GM20000 (cell line): ENCODE measurements at regions not wholly inside any gene's neighbourhood (a gene's known extent, or its start where the extent isn't known, plus 50 kb on each side); places are given as distances from the start of the nearest gene placed in this dataset.

Experiments used
- DNase-seq: peaks from one replicate; pipeline ENCODE4 v3.0.0; 2012; ENCODE audit warnings: low spot score
- TF ChIP-seq, protein P1 (sequence below): IDR thresholded peaks from 2 replicates; pipeline ENCODE4 v1.5.1; 2012; ENCODE audit warnings: mild to moderate bottlenecking, control low read depth; ENCODE audit errors: extremely low read depth, missing control alignments

DNA sequence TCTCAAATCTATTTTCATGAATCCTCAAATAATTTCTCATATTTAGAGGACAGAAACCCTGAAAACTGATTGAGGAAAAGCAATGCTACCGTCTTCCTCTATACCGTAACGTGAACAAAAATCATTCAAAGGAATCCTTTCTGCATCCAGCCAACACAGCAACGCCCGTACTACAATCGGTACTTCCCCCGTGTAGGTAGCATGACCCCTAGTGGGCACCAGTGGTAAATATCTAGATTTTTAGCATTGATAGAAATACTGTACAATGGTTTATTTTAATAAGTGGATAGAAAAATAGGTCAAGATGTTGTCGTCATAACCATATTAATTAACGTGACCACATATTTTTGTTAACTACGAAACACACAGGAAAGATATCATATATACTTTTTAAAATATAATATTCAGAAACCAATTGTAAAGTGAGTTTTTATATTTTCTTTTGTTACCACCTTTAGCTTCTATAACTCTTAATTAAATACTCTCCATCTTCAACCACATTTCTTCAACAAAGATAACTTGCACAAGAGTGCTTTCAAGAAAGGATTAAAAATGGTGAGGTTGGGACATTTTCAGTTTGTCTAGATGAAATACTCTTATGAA lies 194.1 kb downstream of the SS18 start:
- TF ChIP-seq, protein P1, sequence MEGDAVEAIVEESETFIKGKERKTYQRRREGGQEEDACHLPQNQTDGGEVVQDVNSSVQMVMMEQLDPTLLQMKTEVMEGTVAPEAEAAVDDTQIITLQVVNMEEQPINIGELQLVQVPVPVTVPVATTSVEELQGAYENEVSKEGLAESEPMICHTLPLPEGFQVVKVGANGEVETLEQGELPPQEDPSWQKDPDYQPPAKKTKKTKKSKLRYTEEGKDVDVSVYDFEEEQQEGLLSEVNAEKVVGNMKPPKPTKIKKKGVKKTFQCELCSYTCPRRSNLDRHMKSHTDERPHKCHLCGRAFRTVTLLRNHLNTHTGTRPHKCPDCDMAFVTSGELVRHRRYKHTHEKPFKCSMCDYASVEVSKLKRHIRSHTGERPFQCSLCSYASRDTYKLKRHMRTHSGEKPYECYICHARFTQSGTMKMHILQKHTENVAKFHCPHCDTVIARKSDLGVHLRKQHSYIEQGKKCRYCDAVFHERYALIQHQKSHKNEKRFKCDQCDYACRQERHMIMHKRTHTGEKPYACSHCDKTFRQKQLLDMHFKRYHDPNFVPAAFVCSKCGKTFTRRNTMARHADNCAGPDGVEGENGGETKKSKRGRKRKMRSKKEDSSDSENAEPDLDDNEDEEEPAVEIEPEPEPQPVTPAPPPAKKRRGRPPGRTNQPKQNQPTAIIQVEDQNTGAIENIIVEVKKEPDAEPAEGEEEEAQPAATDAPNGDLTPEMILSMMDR, result peak; percentile 64
- peak; percentile 58 for DNase-seq

DNA sequence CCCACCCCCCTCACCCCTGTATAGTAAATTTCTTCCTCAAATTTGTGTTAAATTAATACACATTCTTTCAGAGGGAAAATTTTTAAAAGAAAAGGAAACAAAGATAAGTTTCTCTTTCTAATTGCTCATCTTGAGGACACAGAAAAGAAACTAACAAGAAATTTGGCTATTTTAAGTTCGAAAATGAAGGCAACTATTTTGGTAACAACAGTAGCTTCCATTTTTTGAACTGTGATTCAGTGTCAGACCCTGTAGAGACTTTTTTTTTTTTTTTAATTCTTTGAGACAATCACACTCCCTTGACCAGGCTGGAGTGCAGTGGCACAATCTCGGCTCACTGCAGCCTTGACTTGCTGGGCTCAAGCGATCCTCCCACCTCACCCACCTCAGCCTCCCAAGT lies 194.9 kb downstream of the SS18 start:
- DNase-seq, result no peak
- TF ChIP-seq, protein P1, result no peak

DNA sequence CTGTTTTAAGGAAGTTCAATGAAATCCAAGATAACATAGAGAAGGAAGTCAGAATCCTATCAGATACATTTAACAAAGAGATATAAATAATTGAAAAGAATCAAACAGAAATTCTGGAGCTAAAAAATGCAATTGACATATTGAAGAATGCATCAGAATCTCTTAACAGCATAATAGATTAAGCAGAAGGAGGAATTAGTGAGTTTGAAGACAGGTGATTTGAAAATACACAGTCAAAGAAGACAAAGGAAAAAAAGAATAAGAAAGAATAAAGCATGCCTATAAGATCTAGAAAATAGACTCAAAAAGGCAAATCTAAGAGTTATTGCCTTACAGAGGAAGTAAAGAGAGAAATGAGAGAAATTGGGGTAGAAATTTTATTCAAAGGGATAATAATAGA lies 204.1 kb downstream of the SS18 start:
- TF ChIP-seq, protein P1, result no peak
- DNase-seq, result no peak

DNA sequence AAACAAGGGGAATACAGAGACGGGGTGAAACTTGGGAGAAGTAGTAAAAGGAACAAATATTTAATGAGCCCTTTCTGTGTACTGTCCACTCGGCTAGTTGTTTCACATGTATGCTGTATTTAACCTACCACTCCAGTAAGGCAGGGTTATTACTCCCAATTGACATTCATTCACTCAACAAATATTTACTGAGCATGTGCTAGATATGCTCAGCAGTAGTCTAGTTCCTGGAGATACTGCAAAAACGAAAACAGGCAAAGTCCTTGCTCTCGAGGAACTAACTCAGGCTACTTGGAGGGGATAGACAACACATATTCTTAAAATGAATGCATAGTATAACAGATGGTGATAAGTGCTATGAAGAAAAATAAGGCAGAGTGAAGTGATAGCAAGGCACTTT lies 207.3 kb downstream of the SS18 start:
- TF ChIP-seq, protein P1, result no peak
- DNase-seq, result no peak

DNA sequence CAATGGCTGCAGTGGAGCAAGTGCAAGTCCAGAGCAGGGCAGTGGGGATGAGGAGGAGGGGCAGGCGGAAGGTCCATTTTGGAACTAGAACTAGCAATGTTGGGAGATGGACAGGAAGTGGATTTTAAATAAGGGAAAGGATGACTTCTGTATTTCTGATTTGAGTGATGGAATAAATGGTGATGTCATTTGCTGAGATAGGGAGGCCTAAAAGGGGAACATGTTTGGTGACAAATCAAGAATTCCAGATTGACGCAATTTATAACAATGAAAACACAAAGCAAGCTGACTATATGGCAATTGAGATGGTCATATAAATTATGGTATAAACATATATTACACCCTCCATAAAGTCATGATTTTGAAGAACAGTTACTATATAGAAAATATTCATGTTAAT lies 209.3 kb downstream of the SS18 start:
- no peak for DNase-seq
- TF ChIP-seq, protein P1, result no peak

DNA sequence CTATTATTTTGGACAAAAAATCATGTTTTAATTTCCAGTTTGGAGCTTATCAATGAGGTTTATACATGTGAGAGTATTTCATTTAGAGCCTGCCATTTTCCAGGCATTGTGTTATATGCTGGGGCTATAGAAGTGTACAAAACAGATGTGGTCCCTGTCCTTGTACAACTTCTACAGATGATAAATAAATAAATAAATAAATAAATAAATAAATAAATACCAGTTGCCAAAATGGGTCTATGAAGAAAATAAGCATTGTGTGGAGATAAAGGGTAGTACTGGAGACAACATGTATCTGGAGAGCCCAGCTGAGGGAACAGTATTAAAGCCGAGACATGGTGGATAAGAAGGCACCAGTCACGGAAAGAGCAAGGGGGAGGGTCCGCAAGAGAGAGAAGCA lies 210.0 kb downstream of the SS18 start:
- TF ChIP-seq, protein P1, result no peak
- no peak for DNase-seq

DNA sequence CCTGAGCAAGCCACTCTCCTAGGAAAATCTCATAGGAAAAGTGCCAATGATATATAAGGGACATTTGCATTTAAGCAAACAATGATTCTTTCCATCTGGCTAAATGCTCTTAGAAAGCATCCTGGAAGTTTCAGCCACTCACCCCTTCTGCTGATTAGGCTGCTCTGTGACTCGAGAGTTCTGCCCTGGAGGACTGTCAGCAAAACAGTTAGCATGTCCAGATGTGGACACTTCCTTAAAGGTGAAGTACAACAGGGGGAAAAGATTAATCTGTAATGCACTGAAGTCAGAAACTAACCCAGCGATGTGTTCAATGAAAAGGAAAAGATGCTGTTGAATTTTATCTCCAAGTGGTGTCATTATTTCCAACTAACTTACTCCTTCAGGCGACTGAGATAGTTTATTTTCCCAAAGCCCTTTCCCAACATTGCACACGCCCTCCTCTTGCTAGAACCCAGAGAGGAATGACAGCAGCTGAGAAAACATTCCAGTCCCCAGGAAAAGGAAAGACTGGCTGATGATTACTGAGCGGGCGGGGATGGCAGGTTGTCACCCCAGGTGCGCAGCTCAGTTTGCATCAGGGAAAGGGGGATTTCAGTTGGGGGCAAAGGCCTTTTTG lies 214.0 kb downstream of the SS18 start:
- TF ChIP-seq, protein P1, result no peak
- no peak for DNase-seq
